ENCODE measurements at regions not wholly inside any gene's neighbourhood (a gene's known extent, or its start where the extent isn't known, plus 50 kb on each side); places are given as distances from the start of the nearest gene placed in this dataset.
"Not testable (repeated sequence)": the region's sequence is repeated elsewhere in the genome, so short reads cannot be mapped to it uniquely, and the experiment has no call there.

DNA sequence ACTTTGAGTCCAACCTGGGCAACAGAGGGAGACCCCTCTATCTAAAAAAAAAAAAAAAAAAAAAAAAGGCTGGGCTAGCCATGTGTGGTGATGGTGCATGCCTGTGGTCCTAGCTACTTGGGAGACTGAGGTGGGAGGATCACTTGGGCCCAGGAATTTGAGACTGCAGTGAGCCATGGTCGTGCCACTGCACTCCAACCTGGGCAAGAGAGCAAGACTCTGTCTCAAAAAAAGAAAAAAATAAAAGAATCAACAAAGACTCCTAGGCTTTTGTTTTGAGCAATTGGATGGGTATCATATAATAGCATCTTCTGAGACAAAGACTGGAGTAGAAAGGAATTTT, 481.7 kb upstream of the PAPPA start:
- no peak overlapping the region for H3K27ac Mint-ChIP-seq
- H3K27me3 Mint-ChIP-seq, result no peaks in the 10 kb centered on the region
- H3K4me3 Mint-ChIP-seq, result no peak overlapping the region
- no peaks in the 10 kb centered on the region for H3K9me3 Mint-ChIP-seq
- H3K4me1 Mint-ChIP-seq, result no peaks in the 10 kb centered on the region
- H3K36me3 Mint-ChIP-seq, result no peaks in the 10 kb centered on the region
- no peak for DNase-seq

DNA sequence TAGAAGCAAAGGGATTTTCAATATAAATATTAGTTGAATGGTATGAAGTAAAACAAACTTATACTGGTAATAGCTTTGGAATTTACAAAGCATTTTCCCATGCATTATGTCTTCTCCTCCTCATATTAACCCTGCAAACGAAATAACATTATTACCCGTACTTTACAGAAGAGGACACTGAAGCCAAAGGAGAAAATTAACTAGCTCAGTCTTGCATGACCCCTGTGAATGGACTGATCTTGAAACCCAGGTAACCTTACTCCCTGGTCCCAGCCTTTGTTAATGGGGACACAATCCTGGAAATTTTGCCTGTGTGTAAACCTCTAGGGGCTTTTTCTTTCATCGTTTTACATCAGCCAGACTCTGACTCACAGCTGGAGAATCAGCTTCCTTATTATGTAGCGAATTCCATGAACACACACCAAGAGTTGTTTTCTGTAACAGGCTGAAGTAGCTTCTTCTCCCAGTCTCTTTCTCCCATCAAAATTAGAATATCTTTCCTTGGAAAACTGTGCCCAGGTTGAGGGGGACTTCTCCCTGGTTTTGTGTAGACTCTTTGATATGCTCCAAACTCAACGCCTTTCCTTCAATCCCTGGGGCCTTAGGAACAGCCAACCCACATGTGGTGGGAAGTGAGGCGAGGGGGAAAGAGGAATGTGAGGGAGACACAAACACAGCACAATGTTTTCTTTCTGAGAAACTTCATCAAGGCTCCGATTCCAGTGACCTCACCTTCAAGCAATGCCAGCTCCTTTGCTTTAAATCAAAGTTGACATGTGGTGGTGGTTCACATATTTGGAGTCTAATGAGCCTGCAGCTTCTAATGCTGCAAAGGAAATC, 480.9 kb upstream of the PAPPA start:
- Mint-ChIP-seq H3K9me3 (no peaks in the 10 kb centered on the region), H3K27me3 (no peaks in the 10 kb centered on the region), H3K27ac (no peak overlapping the region), H3K4me3 (no peak overlapping the region), H3K4me1 (no peaks in the 10 kb centered on the region), H3K36me3 (no peaks in the 10 kb centered on the region)
- no peak for DNase-seq

DNA sequence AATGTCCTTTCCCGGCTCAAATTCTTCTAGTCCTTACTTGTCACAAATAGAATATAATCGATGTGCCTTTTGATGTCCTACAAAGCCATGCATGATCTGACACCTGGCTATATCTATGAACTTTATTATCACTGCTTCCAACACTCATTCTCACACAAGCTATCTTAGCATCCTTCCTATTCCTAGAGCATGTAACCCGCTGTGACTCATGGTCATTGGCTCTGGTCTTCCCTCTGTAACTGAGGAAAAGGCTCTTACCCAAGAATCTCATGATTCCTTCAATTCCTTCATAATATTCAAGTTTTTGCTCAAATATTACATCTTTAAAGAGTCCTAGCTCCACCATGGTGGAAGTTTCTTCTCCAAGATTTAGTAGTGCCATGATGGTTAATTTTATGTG, 480.0 kb upstream of the PAPPA start:
- no peak overlapping the region for H3K4me3 Mint-ChIP-seq
- no peaks in the 10 kb centered on the region for H3K4me1 Mint-ChIP-seq
- H3K9me3 Mint-ChIP-seq, result no peaks in the 10 kb centered on the region
- H3K36me3 Mint-ChIP-seq, result no peaks in the 10 kb centered on the region
- H3K27ac Mint-ChIP-seq, result no peak overlapping the region
- no peak for DNase-seq
- H3K27me3 Mint-ChIP-seq, result no peaks in the 10 kb centered on the region

DNA sequence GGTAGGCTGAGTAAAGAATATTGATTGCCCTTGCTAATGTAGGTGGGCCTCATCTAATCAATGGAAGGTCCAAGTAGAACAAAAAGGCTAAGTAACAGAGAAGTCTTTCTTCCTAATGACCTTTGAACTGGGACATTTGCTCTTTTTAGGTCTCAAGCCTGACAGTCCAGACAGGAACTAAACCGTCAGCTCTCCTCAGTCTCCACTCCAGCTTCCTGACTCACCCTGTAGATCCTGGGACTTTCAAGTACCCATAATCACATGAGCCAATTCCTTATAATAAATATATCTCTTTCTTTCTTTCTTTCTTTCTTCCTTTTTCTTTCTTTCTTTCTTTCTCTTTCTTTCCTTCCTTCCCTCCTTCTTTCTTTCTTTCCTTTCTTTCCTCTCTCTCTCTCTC, 479.5 kb upstream of the PAPPA start:
- H3K27me3 Mint-ChIP-seq, result no peaks in the 10 kb centered on the region
- H3K4me1 Mint-ChIP-seq, result no peaks in the 10 kb centered on the region
- no peak for DNase-seq
- no peak overlapping the region for H3K4me3 Mint-ChIP-seq
- no peaks in the 10 kb centered on the region for H3K36me3 Mint-ChIP-seq
- H3K27ac Mint-ChIP-seq, result no peak overlapping the region
- no peaks in the 10 kb centered on the region for H3K9me3 Mint-ChIP-seq

DNA sequence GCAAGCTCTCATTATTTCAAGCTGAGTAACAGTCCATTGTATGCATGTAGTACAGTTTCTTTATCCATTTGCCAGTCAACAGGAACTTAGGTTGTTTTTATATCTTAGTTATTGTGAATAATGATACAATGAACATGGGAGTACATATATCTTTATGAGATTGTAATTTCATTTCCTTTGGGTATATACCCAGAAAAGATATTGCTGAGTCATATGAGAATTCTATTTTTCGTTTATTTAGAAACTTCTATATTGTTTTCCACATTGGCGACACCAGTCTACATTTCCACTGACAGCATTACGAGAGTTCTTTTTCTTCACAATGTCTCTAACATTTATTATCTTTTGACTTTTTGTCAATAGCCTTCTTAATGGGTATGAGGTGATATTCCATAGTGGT, 477.8 kb upstream of the PAPPA start:
- Mint-ChIP-seq H3K9me3 (no peaks in the 10 kb centered on the region), H3K36me3 (no peaks in the 10 kb centered on the region), H3K4me3 (no peak overlapping the region), H3K27me3 (no peaks in the 10 kb centered on the region), H3K4me1 (no peaks in the 10 kb centered on the region), H3K27ac (no peak overlapping the region)
- DNase-seq, result no peak

DNA sequence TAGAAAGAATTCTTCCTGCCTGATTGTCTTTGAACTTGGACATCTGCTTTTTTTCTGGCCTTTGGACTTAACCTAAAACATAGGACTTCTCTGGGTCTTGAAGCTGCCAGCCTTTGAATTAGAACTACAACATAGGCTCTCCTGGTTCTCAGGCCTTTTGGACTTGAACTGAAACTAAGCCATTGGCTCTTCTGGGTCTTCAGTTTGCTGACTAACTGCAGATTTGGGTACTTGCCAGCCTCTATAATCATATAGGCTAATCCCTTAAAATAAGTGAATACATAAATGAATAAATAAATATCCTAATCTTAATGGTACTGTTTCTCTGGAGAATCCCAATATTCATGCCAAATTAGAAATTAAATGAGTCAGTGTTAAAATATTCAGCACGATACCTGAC, 473.4 kb upstream of the PAPPA start:
- Mint-ChIP-seq H3K9me3 (peaks cover 3% of the 10 kb centered on the region), H3K4me1 (no peaks in the 10 kb centered on the region), H3K27me3 (no peaks in the 10 kb centered on the region), H3K4me3 (no peak overlapping the region), H3K36me3 (no peaks in the 10 kb centered on the region), H3K27ac (no peak overlapping the region)
- no peak for DNase-seq

DNA sequence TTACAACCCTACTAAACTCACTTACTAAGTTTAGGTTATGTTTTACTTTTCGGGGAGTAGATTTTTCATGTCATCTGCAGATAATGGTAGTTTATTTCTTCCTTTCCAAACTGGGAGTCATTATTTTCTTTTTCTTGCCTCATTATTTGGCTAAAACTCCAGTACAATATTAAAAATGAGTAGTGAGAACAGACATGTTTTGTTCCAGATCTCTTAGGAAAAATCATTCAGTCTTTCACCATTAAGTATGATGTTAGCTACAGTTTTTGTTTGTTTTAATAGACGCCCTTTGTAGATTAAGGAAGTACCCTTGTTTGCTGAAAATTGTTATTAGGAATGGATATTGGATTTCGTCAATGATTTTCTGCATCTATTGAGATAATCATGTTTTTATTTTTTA, 472.0 kb upstream of the PAPPA start:
- Mint-ChIP-seq H3K36me3 (no peaks in the 10 kb centered on the region), H3K27me3 (no peaks in the 10 kb centered on the region), H3K27ac (no peak overlapping the region), H3K9me3 (peaks cover 3% of the 10 kb centered on the region), H3K4me3 (no peak overlapping the region), H3K4me1 (no peaks in the 10 kb centered on the region)
- no peak for DNase-seq

DNA sequence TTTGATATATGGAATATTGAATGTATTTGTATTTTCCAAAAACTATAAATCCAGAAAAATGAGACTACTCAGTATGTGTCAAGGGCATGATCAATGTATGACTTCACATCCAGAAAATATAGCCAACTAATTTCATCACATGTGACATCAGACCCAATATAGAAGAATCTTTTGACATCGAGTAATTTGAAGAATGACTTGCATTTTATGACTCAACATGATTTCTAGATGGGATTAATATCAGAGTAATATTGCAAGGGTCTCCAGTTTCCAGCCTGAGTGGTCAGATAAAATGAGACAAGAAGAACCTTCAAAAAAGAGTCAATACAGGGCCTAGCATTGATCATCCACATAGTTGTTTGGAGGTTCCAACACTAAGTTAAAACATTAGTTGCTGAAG, 467.5 kb upstream of the PAPPA start:
- H3K4me1 Mint-ChIP-seq, result no peaks in the 10 kb centered on the region
- no peak overlapping the region for H3K4me3 Mint-ChIP-seq
- H3K9me3 Mint-ChIP-seq, result peaks cover 3% of the 10 kb centered on the region
- H3K27me3 Mint-ChIP-seq, result no peaks in the 10 kb centered on the region
- no peak overlapping the region for H3K27ac Mint-ChIP-seq
- no peaks in the 10 kb centered on the region for H3K36me3 Mint-ChIP-seq
- no peak for DNase-seq

DNA sequence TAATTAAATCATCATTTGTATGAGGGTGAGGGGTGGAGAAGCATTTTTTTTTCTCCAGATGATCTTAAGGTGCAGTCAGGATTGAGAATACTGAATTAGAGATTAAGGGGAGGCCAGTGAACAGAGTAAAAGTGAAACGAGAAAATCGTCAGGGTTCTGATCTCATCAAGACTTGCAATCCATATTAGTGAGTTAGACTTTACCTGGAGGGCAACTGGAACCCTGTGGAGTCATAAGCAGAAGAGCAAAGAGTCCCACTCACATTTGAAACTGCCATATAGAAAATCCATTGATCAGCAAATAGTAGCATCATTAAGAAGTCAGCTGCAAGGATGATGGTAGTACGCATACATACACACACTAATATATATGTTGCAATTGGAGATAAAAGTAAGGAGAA, 466.2 kb upstream of the PAPPA start:
- H3K9me3 Mint-ChIP-seq, result peaks cover 3% of the 10 kb centered on the region
- no peaks in the 10 kb centered on the region for H3K4me1 Mint-ChIP-seq
- H3K36me3 Mint-ChIP-seq, result no peaks in the 10 kb centered on the region
- no peak for DNase-seq
- H3K27me3 Mint-ChIP-seq, result no peaks in the 10 kb centered on the region
- no peak overlapping the region for H3K4me3 Mint-ChIP-seq
- H3K27ac Mint-ChIP-seq, result no peak overlapping the region

DNA sequence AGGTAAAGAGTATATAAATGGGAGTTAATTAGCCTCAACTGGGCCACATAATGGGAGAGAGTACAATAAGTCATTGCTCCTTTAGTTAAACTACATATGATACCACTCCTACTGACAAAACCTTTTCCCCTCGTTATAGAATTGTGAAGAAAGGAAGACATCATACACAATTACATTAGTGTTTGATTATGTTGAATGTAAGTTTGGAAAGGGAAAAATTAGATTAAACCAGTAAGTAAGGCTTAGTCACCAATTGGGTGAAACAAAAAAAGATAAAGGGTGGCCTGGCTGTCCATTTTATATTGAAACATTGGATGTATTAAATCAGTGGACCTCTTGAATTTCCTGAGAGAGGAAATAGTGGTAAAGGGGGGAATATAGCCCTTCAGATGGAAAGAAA, 464.3 kb upstream of the PAPPA start:
- Mint-ChIP-seq H3K9me3 (peaks cover 2% of the 10 kb centered on the region), H3K27me3 (peaks cover 3% of the 10 kb centered on the region), H3K4me3 (no peak overlapping the region), H3K36me3 (no peaks in the 10 kb centered on the region), H3K27ac (no peak overlapping the region), H3K4me1 (no peaks in the 10 kb centered on the region)
- no peak for DNase-seq

DNA sequence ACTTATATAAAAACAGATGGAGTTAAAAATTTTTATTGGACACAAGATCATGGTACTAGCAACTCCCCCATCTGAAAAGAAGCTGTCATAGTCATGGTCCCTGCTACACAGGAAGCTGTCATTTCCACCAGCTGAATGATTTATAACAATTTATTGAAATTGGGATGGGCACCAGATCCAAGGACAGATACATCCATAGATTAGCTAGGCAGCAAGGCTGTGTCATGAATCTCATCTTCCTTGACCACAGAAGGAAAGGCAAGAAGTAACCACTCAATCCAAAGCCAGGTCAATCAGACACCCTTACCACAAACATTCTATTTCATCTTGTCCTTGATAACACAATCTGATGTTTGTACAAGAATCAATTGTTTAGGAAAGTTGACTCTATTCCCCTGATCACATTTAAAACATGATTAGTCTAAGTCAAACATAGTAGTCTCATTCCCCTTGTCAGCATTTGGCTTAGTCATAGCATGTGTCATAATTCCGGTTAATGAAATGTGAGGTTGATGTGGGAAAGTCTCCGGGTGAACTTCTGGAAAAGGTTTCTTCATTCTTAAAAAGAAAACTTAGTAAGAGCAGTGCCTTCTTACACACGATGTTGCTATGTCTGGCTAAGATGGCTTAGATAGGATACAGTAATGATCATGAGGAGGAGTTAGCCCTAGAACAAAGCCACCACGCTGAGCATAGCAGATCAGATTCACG, 462.6 kb upstream of the PAPPA start:
- Mint-ChIP-seq H3K4me1 (no peaks in the 10 kb centered on the region), H3K36me3 (no peaks in the 10 kb centered on the region), H3K27ac (no peak overlapping the region), H3K9me3 (no peaks in the 10 kb centered on the region), H3K27me3 (peaks cover 3% of the 10 kb centered on the region), H3K4me3 (no peak overlapping the region)
- DNase-seq, result no peak

DNA sequence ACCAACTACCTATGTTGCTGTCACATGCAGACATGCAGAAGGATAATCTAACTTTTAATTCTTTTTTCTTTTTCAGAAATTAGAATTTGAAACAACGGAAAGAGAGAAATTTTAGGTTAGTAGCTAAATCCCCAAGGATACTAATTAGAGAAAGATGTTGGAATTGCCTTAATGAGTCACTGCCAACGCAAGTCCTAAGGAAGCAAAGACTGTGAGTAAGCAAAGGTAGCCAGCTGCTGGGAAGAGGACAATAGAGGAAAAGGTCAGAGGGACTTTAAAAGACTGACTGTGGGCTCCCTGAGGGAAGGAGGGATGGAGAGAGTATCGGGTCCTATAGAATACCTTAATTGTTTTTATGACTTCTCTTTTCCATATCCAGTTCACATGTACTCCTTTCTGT, 461.9 kb upstream of the PAPPA start:
- peaks cover 3% of the 10 kb centered on the region for H3K27me3 Mint-ChIP-seq
- no peak overlapping the region for H3K27ac Mint-ChIP-seq
- H3K4me1 Mint-ChIP-seq, result no peaks in the 10 kb centered on the region
- no peak overlapping the region for H3K4me3 Mint-ChIP-seq
- no peak for DNase-seq
- H3K36me3 Mint-ChIP-seq, result no peaks in the 10 kb centered on the region
- no peaks in the 10 kb centered on the region for H3K9me3 Mint-ChIP-seq

DNA sequence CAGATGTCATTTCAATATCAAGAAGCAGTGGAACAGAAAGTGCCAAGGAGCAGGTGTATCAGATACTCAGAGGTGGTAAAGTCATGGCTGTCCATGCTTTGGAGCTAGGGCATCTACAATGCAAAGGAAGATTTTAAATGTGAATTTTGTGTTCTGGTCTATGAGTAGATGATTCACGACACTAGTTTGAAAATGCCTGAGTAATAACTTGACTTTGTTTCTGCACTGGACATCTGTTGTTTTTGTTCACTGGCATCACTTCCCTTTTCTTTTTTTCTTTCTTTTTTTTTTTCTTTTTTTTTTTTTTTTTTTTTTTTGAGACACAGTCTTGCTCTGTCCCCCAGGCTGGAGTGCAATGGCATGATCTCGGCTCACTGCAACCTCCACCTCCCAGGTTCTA, 460.7 kb upstream of the PAPPA start:
- not testable (repeated sequence) for DNase-seq, H3K4me3 Mint-ChIP-seq, H3K9me3 Mint-ChIP-seq, H3K4me1 Mint-ChIP-seq, H3K36me3 Mint-ChIP-seq, H3K27me3 Mint-ChIP-seq, H3K27ac Mint-ChIP-seq

DNA sequence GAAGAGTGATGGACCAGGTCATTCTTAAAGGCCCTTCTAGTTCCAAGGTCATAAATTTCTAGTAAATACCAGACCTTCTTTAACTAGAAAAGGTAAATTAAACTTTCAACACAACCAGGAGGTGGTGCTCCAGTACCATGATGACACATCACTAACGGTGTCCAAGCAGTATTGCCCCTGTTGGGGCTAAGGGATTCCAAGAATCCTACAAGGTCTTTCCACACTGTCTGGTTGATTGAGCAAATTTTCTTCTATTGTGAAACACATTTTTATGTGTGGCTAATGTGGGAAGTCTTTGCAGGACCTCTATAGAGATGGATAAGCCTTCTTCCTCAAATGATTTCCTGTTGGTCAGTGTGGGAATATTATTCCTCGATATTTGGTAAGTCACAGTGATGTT, 459.6 kb upstream of the PAPPA start:
- H3K27me3 Mint-ChIP-seq, result peaks cover 3% of the 10 kb centered on the region
- H3K36me3 Mint-ChIP-seq, result no peaks in the 10 kb centered on the region
- H3K4me3 Mint-ChIP-seq, result no peak overlapping the region
- H3K4me1 Mint-ChIP-seq, result no peaks in the 10 kb centered on the region
- H3K27ac Mint-ChIP-seq, result no peak overlapping the region
- H3K9me3 Mint-ChIP-seq, result no peaks in the 10 kb centered on the region
- no peak for DNase-seq

DNA sequence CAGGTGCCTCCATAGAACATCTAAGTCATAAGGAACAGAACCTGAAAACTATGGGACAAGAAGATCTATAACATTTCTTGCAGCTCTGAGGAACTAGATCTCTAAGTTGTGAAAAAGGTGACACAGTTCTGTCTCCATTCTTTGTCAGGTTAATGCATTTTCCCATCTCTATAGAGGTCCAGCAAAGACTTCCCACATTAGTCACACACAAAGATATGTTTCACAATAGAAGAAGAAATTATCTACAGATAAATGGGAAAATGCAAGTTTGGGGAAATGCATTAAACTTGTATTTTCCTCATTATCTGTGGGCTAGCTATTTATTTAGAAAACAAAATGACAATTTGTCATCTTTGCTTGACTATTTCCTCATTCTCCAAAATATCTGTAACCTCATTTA, 458.6 kb upstream of the PAPPA start:
- H3K27ac Mint-ChIP-seq, result no peak overlapping the region
- no peak for DNase-seq
- peaks cover 3% of the 10 kb centered on the region for H3K27me3 Mint-ChIP-seq
- no peak overlapping the region for H3K4me3 Mint-ChIP-seq
- H3K36me3 Mint-ChIP-seq, result no peaks in the 10 kb centered on the region
- no peaks in the 10 kb centered on the region for H3K9me3 Mint-ChIP-seq
- H3K4me1 Mint-ChIP-seq, result no peaks in the 10 kb centered on the region

DNA sequence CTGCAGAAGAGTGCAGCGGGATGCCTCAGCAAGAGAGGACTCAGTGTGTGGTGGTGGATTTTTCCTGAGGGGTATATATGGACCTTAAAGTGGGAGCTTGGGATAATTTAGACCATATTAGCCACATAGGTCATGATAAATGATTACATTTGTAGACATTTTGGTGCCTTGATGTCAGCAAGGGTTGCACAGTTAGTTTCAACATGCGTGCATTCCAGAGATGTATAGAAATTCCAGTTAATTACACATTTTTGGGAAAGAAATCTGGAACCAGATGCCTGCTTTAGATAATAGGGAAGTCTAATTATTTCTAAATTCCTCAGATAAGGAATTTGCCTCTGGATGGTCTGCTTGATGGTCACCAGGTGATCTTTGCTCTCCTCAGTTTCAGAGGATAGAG, 440.6 kb upstream of the PAPPA start:
- Mint-ChIP-seq H3K27ac (no peak overlapping the region), H3K36me3 (no peaks in the 10 kb centered on the region), H3K9me3 (peaks cover 5% of the 10 kb centered on the region), H3K4me3 (no peak overlapping the region), H3K27me3 (no peaks in the 10 kb centered on the region), H3K4me1 (no peaks in the 10 kb centered on the region)
- no peak for DNase-seq
